COR-L47 (cell line): ENCODE measurements at regions not wholly inside any gene's neighbourhood (a gene's known extent, or its start where the extent isn't known, plus 50 kb on each side); places are given as distances from the start of the nearest gene placed in this dataset.

Experiments used
- DNase-seq: peaks from one replicate; lab custom pipeline; 2025; lab: John Stamatoyannopoulos, UW

- no peak for DNase-seq
These were observed 134.8 kb upstream of the AGAP1 start for GRCh38 chr2:235358981-235359471.

- no peak for DNase-seq
These were observed 133.4 kb upstream of the AGAP1 start for GRCh38 chr2:235360446-235360845.

DNA sequence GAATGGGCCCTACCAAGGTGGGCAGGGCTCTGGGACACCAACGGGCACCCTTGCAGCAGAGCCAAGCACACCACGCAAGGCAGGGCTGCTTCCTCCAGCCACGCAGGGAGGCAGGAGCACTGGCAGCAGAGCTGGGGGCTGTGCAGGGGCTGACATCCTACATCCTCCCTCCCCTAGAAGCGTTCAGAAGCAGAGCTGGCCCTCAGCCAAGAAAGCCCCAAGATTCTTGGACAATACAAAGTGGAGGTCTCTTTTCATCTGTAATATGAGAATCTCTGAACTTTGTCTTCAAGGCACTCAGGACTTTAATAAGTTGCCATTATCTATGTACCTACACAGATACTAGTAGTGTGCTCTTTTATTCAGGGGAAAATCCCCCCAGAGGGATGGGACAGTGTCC lies 128.1 kb upstream of the AGAP1 start:
- DNase-seq, result no peak

DNA sequence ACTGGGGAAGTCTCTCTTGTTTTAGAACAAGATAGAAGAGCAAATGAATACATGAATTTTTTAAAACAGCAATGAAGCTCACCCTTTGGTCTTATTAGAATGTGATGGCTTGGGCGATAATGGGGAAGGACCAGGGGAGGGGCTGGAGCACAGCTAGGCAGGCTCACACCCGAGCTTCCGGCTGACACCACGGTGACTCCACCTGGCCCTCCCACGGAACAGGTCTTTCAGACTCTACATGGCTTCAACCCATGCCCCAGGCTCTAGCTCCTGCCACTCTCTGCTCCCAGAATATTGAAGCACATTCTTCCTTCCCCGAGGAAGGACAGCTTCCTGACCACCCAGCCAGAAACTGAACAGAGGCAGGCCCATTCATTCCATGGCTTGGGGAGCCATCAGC lies 127.5 kb upstream of the AGAP1 start:
- DNase-seq, result no peak

DNA sequence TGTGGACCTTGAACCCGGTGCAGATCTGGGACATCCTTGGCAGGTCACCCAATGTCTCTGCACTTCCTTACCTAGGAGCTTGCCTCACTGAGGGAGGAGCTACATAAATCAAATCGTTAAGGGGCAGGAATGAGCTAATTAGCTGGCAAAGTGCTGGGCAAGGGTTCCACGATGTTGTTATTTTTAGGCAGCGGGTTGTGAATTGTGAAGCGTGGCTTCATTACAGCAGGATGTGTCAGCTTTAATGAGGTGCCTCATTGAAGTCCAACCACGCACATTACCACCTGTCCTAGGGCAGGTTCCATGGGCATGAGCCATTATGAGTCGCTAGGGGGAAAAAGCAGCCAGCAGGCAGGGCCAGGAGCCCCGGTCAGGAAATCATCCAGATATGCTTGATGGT lies 127.0 kb upstream of the AGAP1 start:
- no peak for DNase-seq

GRCh38 chr2:235371018-235371417 lies 122.8 kb upstream of the AGAP1 start:
- no peak for DNase-seq

DNA sequence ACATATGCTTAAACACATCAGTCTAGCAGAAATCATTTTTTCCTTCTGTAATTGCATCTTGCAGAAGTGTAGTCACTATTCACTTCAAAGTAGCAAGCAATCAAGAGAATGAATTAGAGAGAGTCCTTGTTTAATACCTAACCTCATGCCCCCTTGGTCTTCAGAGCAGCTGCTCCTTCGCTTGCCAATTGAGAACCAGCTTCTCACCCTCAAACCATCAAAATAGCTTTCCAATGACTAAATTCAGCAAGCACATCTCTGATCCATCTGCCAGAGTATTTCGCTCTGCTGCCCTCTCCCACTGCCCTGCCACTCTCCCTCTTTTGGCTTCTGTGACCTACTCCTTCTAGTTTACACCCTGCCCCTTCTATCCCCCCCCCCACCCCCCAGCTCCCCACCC lies 120.7 kb upstream of the AGAP1 start:
- DNase-seq, result no peak

DNA sequence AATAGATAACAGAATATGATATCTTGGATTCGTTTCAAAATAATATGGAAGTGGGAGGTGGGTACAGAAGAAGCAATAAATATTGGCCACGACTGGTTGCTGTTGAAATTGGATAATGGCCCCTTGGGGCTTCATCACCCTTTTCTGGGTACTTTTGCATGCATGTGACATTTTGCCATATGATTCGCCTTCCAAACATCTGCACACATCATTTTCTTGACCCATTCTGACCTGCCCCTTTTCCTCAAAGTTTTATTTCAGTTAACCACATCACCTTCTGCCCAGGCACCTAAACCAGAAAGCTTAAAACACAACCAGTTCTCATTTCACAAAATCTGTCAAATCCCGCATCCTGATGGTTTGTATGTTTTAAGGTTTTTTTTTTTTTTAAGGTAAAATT lies 116.7 kb upstream of the AGAP1 start:
- DNase-seq, result no peak

DNA sequence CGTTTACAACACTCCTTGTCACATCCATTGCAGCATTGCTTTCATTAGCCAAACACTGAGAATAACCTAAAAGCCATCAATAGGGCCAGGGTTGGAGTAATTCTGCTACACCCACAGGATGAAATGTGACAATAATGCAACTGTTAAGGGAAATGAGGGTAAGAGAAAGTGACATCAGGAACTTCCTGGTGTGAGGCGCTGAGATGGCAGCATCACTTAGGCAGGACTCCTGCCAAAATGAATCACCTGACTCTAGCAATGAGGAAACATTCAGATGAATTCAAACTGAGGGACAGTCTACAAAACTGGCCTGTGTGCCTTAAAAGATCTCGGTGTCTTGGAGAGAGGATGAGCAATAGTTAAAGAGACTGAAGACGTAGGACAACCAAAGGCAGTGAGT lies 115.6 kb upstream of the AGAP1 start:
- no peak for DNase-seq

DNA sequence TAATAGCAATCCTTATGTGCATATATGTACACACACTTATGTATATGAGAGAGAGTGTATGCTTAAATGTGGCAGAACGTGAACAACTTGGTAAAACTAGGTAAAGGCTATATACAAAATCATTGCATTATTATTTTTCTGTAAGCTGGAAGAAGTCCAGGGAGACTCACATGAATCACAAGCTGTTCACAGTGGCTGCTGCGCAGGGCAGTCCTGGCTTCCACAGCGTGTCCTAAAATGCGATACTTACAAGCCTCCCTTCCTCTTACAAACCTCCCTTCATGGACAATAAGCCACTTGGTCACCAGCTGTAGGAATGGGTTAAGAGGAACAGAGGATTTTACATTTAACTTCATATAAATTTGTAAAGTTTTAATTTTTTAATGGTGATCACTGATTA lies 114.9 kb upstream of the AGAP1 start:
- DNase-seq, result no peak

DNA sequence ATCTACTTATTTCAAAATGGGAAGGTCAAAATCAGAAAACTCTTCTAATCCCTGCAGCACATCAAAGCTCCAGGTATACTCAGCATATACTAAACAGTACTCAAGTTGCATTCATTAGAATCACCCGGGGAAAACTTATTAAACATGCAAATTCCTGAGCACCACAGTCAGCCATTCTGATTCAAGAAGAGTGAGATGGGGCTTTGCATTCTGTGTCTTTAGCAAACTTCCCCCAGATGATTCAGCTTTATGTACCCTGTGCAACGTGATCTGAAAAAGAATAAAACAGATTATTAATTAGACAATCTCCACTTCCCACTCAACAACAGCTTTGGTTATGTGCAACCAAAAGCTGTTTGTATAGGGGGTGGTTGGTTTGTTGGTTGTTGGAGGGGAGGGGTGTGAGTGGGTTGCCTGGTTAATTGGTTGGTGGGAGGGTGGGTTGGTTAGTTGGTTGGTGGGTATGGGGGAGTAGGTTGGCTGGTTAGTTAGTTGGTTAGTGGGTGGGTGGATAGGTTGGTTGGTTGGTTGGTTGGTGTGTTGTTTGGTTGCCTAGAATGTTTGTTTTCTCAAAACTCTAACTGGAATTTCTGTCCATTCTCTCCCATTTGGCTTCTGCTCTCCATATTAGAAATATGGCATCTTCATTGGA lies 112.5 kb upstream of the AGAP1 start:
- DNase-seq, result no peak

GRCh38 chr2:235382179-235382578 lies 111.7 kb upstream of the AGAP1 start:
- DNase-seq, result no peak

DNA sequence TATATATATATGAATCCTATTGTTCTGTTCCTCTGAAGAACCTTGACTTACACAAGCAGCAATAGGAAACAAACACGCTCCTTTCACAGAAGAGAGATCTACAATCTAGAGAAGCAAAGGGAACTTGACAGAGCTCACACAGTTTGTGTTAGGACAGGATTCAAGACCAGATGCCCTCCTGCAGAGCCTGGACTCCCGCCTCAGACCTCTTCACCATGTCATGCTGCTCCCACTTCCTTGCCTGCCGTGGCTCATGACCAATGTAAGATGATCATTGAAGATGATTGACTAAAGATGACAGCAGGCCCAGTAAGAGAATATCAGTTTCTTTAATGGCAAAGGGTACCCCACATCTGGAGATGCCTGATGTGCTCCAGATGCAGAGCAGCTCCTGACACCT lies 111.2 kb upstream of the AGAP1 start:
- DNase-seq, result no peak

DNA sequence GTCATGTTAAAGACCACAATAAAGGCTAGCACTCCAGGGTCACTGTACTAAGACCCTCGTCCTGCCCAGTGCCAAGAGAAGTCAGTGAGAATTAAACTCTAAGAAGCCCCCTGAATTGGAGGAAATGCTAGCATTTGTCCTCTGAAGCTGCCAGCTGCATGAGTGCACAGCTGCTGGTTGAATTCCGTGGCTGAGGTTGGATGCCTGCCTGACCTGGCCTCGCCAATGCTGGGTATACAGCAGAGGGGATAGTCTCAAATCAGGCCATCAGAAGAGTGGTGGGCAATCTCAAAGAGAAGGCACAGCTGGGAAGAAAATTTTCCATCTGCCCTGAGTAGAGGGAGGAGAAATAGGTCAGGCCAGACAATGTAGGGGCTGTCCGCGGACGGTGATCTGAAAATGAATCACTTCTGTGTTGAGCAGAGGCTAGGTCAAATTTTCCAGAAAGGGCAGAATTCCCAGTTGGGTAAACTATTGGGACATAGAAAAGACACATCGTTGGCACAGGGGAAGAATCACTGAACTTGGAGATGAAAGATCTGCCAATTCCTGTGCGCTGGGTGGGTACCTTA lies 110.5 kb upstream of the AGAP1 start:
- no peak for DNase-seq

GRCh38 chr2:235384624-235385023 lies 109.2 kb upstream of the AGAP1 start:
- DNase-seq, result no peak

GRCh38 chr2:235389626-235390025 lies 104.2 kb upstream of the AGAP1 start:
- DNase-seq, result no peak

- DNase-seq, result no peak
These were observed 103.6 kb upstream of the AGAP1 start for GRCh38 chr2:235390108-235390815.

DNA sequence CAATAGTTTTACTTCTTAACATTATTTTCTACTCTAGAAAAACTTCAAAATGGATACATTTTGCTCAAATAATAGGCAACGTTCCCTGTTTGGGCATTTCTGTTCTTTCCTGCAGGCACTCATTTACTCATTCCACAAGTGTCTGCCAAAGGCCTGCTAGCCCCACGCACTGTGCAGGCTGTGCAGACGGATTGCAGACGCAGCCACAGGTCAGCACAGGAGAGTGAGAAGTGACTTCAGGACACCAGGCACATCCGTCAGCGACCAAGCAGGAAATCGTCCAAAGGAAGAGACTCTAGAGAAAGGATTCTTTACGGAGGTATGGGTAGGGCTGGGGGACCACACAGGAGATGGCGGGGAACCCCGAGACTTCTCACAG lies 103.0 kb upstream of the AGAP1 start:
- DNase-seq, result no peak

DNA sequence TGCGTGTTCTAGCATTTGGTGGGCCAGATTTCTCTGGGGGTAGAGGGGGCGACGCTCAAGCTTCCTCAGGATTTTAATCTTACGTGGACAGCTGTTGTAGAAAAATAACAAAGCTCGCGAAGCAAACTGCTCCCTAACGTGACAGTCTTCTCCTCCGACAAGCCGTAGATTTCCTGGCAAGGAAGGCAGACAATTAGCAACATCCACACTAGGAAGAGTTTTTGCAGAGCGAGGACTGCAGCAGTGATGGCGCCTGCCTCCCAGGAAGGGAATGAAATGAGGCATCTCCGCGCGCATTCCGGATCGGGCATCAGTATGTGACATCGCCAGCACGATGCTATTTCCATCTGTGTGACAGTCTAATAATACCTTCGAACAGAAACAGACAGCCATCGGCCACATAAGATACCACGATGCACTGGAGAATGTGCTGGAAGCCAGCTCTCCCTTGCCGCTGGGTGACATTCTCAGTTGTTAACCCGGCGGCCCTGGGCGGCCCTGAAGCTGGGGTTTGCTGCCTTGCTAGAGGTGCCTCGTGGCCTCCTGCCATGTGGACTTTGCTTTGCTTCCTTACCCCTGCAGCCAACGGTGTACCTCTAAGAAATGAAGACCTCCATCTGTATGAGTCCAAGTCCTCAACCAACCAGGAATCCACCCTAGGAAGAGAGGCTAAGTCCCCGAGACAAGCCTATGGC lies 101.8 kb upstream of the AGAP1 start:
- DNase-seq, result no peak

- DNase-seq, result no peak
These were observed 99.5 kb upstream of the AGAP1 start for GRCh38 chr2:235394278-235394828.

DNA sequence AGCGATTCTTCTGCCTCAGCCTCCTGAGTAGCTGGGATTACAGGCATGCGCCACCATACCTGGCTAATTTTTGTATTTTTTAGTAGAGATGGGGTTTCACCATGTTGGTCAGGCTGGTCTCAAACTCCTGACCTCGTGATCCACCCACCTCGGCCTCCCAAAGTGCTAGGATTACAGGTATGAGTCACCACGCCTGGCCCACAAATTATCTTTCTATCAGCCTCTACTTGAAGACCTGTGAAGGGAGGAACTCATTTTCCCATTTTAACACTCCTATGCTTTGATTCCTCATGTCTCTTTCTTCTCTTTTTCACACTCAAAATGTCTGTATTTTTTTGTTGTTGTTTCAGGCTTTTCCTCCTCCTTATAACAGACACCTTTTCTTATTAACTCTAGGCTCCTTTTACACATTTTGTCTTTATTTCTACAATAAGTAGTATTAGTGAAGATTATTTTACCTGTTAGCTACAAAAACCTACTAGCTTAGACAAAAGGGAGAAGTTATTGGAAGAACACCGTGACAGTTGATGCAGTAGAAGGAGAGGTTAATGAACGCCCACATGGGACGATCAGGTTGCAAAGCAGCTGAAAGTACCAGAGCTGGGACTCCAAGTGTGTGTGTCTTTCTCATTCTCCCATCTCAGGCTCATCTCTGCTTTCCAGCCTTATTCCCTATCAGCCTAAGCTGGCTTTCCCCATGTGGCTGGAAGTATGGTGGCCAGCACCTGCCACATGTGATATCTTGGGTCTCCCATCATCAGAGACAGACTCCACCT lies 97.6 kb upstream of the AGAP1 start:
- no peak for DNase-seq

DNA sequence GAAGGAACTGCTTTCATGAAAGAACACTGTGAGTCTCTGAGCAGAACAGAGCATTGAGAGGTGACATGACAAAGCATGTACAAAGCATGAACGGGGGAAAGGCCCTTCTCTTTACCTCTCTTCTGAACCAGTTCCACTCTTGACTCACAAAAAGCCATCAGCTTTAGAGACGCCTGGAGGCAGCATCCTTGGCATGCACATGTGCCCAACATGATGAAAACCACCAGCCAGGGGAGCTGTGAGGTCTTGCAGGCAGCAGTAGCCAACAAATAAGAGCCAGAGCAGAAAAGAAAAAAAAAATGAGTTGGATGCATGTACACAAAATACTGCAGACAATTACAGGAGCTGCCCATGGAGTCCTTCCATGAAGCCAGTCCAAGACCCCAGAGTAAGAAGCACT lies 95.5 kb upstream of the AGAP1 start:
- DNase-seq, result no peak
